ENCODE measurements at regions not wholly inside any gene's neighbourhood (a gene's known extent, or its start where the extent isn't known, plus 50 kb on each side); places are given as distances from the start of the nearest gene placed in this dataset.

DNA sequence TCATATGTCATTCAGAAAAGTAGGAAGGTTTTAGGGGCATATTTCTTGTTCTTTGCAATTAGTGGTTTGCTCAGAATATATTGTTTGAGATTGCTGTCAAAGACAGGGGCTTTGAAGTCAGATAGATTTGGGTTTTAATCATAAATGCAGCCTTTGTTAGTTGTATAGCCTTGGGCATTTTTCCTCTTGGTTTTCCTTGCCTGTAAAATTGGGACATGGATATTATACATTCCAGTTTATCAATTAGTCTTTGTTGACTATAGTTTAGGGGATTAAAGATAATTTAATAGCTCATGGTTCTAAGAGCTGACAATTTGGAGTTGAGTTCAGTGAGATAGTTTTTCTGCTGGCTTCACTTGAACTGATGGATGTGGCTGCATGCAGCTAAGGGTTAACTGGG lies 88.9 kb downstream of the DMAC1 start:
- TF ChIP-seq, protein P1, sequence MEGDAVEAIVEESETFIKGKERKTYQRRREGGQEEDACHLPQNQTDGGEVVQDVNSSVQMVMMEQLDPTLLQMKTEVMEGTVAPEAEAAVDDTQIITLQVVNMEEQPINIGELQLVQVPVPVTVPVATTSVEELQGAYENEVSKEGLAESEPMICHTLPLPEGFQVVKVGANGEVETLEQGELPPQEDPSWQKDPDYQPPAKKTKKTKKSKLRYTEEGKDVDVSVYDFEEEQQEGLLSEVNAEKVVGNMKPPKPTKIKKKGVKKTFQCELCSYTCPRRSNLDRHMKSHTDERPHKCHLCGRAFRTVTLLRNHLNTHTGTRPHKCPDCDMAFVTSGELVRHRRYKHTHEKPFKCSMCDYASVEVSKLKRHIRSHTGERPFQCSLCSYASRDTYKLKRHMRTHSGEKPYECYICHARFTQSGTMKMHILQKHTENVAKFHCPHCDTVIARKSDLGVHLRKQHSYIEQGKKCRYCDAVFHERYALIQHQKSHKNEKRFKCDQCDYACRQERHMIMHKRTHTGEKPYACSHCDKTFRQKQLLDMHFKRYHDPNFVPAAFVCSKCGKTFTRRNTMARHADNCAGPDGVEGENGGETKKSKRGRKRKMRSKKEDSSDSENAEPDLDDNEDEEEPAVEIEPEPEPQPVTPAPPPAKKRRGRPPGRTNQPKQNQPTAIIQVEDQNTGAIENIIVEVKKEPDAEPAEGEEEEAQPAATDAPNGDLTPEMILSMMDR (IDR thresholded peaks at IDR 0.05): no peak
- TF ChIP-seq POLR2A (IDR thresholded peaks at IDR 0.05) (no peak), POLR2AphosphoS5 (IDR thresholded peaks at IDR 0.05) (no peak)
